MCF 10A (cell line): ENCODE measurements at regions not wholly inside any gene's neighbourhood (a gene's known extent, or its start where the extent isn't known, plus 50 kb on each side); places are given as distances from the start of the nearest gene placed in this dataset.

Source experiments
- BruUV-seq: library from RNA; stranded (reverse); fragments of 400-500 nt; replicated peaks from 2 replicates; lab custom pipeline; 2021; lab: Mats Ljungman, UMichigan
- CTCF ChIA-PET: fragments of 300-600 bp; sonication (Branson Sonifier 250); formaldehyde crosslinking; extraction: SDS; loops from one replicate; lab custom pipeline; 2021; ENCODE audit warnings: antibody characterized with exemption, inconsistent platforms; lab: Yijun Ruan, JAX
- POLR2A ChIA-PET: fragments of 300-600, 350-650 bp; sonication (Branson Sonifier 250); formaldehyde crosslinking; extraction: SDS; loops from one replicate; lab custom pipeline; 2020; ENCODE audit warnings: antibody characterized with exemption, inconsistent platforms; lab: Yijun Ruan, JAX
- DNase-seq: peaks from one replicate; pipeline ENCODE4 v3.0.0-alpha.2; 2018; ENCODE audit not compliant: unreplicated experiment
- H3K27ac Mint-ChIP-seq: one replicate; pipeline ENCODE4 v1.8.0; 2022; ENCODE audit warnings: mild to moderate bottlenecking, low read depth, mixed read lengths; ENCODE audit not compliant: unreplicated experiment
- H3K27me3 Mint-ChIP-seq: one replicate; pipeline ENCODE4 v1.8.0; 2022; ENCODE audit warnings: mixed read lengths; ENCODE audit not compliant: insufficient read depth, unreplicated experiment
- H3K36me3 Mint-ChIP-seq: one replicate; pipeline ENCODE4 v1.8.0; 2022; ENCODE audit warnings: mild to moderate bottlenecking, moderate library complexity, mixed read lengths; ENCODE audit not compliant: insufficient read depth, unreplicated experiment
- H3K4me1 Mint-ChIP-seq: one replicate; pipeline ENCODE4 v1.8.0; 2022; ENCODE audit warnings: mixed read lengths; ENCODE audit not compliant: insufficient read depth, unreplicated experiment
- H3K4me3 Mint-ChIP-seq: one replicate; pipeline ENCODE4 v1.8.0; 2022; ENCODE audit warnings: mild to moderate bottlenecking, moderate library complexity, mixed read lengths; ENCODE audit not compliant: unreplicated experiment
- H3K9me3 Mint-ChIP-seq: one replicate; pipeline ENCODE4 v1.8.0; 2022; ENCODE audit warnings: mixed read lengths; ENCODE audit not compliant: unreplicated experiment
- CTCF ChIP-seq: fragments of 200-600 bp; IDR thresholded peaks from one replicate; pipeline ENCODE4 v1.8.0; 2022; ENCODE audit warnings: antibody characterized with exemption, mild to moderate bottlenecking; ENCODE audit not compliant: unreplicated experiment
- intact Hi-C: fragments of 100-400 bp; cut with micrococcal nuclease; formaldehyde crosslinking; loops from 2 replicates; pipeline ENCODE4 v1.14.1; 2022

GRCh38 chr5:174272671-174273070, 227.2 kb downstream of the NSG2 start:
- POLR2A ChIA-PET, result no interaction called here
- no TSS peak for BruUV-seq
- TF ChIP-seq CTCF, result no peak
- intact Hi-C loops, result no loop called here
- H3K36me3 Mint-ChIP-seq, result no peaks in the 10 kb centered on the region
- DNase-seq, result no peak
- no peak overlapping the region for H3K4me3 Mint-ChIP-seq
- H3K27me3 Mint-ChIP-seq, result peaks cover 16% of the 10 kb centered on the region
- CTCF ChIA-PET, result interaction anchor here (1.1 kb wide), 1 partner anchor 8 kb away, joined by 3 read pairs; no protein-coding TSS in a partner anchor
- peaks cover 15% of the 10 kb centered on the region for H3K9me3 Mint-ChIP-seq
- H3K4me1 Mint-ChIP-seq, result no peaks in the 10 kb centered on the region
- no peak overlapping the region for H3K27ac Mint-ChIP-seq

GRCh38 chr5:174273325-174273724, 227.8 kb downstream of the NSG2 start:
- no peak for DNase-seq
- Mint-ChIP-seq H3K27ac (no peak overlapping the region), H3K36me3 (no peaks in the 10 kb centered on the region), H3K27me3 (peaks cover 16% of the 10 kb centered on the region), H3K4me1 (no peaks in the 10 kb centered on the region), H3K9me3 (peaks cover 15% of the 10 kb centered on the region), H3K4me3 (no peak overlapping the region)
- ChIA-PET POLR2A (no interaction called here), CTCF (interaction anchor here (0.9 to 1.1 kb wide), 2 partner anchors 8 to 44 kb away, joined by 3 to 4 read pairs; no protein-coding TSS in a partner anchor)
- TF ChIP-seq CTCF, result no peak
- intact Hi-C loops, result no loop called here
- no TSS peak for BruUV-seq

- no peaks in the 10 kb centered on the region for H3K36me3 Mint-ChIP-seq
- no peak overlapping the region for H3K27ac Mint-ChIP-seq
- H3K27me3 Mint-ChIP-seq, result peaks cover 20% of the 10 kb centered on the region
- POLR2A ChIA-PET, result no interaction called here
- BruUV-seq, result no TSS peak
- no peak for DNase-seq
- CTCF ChIA-PET, result no interaction called here
- H3K9me3 Mint-ChIP-seq, result peaks cover 10% of the 10 kb centered on the region
- H3K4me1 Mint-ChIP-seq, result no peaks in the 10 kb centered on the region
- no peak overlapping the region for H3K4me3 Mint-ChIP-seq
- TF ChIP-seq CTCF, result no peak
- intact Hi-C loops, result no loop called here
Observed at GRCh38 chr5:174275959-174276358, 230.5 kb downstream of the NSG2 start.

GRCh38 chr5:174281089-174281760, 235.7 kb downstream of the NSG2 start:
- TF ChIP-seq CTCF, result no peak
- BruUV-seq, result no TSS peak
- H3K4me3 Mint-ChIP-seq, result no peak overlapping the region
- no peak overlapping the region for H3K27ac Mint-ChIP-seq
- ChIA-PET POLR2A (interaction anchor here (0.6 kb wide), 1 partner anchor 546 kb away, joined by 4 read pairs; no protein-coding TSS in a partner anchor), CTCF (interaction anchor here (0.6 to 3.5 kb wide), 5 partner anchors 8 to 36 kb away, joined by 3 to 19 read pairs (median 5); no protein-coding TSS in a partner anchor)
- H3K9me3 Mint-ChIP-seq, result no peaks in the 10 kb centered on the region
- peaks cover 58% of the 10 kb centered on the region for H3K27me3 Mint-ChIP-seq
- no peak for DNase-seq
- no peaks in the 10 kb centered on the region for H3K4me1 Mint-ChIP-seq
- intact Hi-C loops, result no loop called here
- H3K36me3 Mint-ChIP-seq, result no peaks in the 10 kb centered on the region
